Skeletal muscle tissue (tissue), 4 donors: ENCODE measurements at regions not wholly inside any gene's neighbourhood (a gene's known extent, or its start where the extent isn't known, plus 50 kb on each side); places are given as distances from the start of the nearest gene placed in this dataset. TPM values are rescaled to one million over a fixed set of nuclear protein-coding genes. Genes with fewer than 3 reads are reported as not detected.
"Not testable (repeated sequence)": the region's sequence is repeated elsewhere in the genome, so short reads cannot be mapped to it uniquely, and the experiment has no call there.

Experiments used
- H3K27ac ChIP-seq: one replicate; pipeline ENCODE4 v1.7.0; 2013; ENCODE audit warnings: mild to moderate bottlenecking, low read depth, low read length, inconsistent platforms
- H3K27me3 ChIP-seq, 3 donors: one replicate each; pipeline ENCODE4 v1.7.0; 2013; ENCODE audit warnings: low read length in 3 of 3; ENCODE audit not compliant: control insufficient read depth in 3 of 3, insufficient read depth in 3 of 3
- H3K36me3 ChIP-seq, 3 donors: one replicate each; pipeline ENCODE4 v1.7.0; 2013; ENCODE audit warnings: low read length in 3 of 3; ENCODE audit not compliant: control insufficient read depth in 3 of 3, insufficient read depth in 3 of 3
- H3K4me1 ChIP-seq, 3 donors: one replicate each; pipeline ENCODE4 v1.7.0; 2013; ENCODE audit warnings: low read length in 3 of 3, mild to moderate bottlenecking in 3 of 3; ENCODE audit not compliant: control insufficient read depth in 3 of 3, insufficient read depth in 3 of 3
- H3K4me3 ChIP-seq, 3 donors: one replicate each; pipeline ENCODE4 v1.7.0; 2013; ENCODE audit warnings: low read length in 3 of 3
- H3K9ac ChIP-seq, 3 donors: one replicate each; pipeline ENCODE4 v1.7.0; 2013; ENCODE audit warnings: low read length in 3 of 3, mild to moderate bottlenecking in 3 of 3, moderate library complexity in 2 of 3, low read depth in 1 of 3
- H3K9me3 ChIP-seq, 3 donors: one replicate each; pipeline ENCODE4 v1.7.0; 2013; ENCODE audit warnings: low read length in 3 of 3; ENCODE audit not compliant: control insufficient read depth in 3 of 3
- small RNA-seq: library from RNA; depleted of rRNA; stranded (forward); fragments of <200 nt; gene quantifications from one replicate; pipeline ENCODE3, GENCODE V24; 2014
- donor health status: Osteomylitis.

- H3K4me1 ChIP-seq = peaks cover 4 to 12% (median 6%) of the 10 kb centered on the region in 3 donors
- H3K27ac ChIP-seq = no peak overlapping the region
- no peak overlapping the region for H3K9ac ChIP-seq
- no peaks in the 10 kb centered on the region for H3K9me3 ChIP-seq
- no peak overlapping the region for H3K4me3 ChIP-seq
- H3K27me3 ChIP-seq = no peaks in the 10 kb centered on the region
- no peaks in the 10 kb centered on the region for H3K36me3 ChIP-seq
These were observed 55.7 kb upstream of the HABP2 start for GRCh38 chr10:113497198-113497597.

GRCh38 chr10:113498997-113499396 is 53.9 kb upstream of the HABP2 start:
- H3K4me1 ChIP-seq = peaks cover 0 to 7% (median 3%) of the 10 kb centered on the region in 3 donors
- no peak overlapping the region for H3K27ac ChIP-seq
- no peak overlapping the region for H3K4me3 ChIP-seq
- H3K9ac ChIP-seq = no peak overlapping the region
- H3K27me3 ChIP-seq = no peaks in the 10 kb centered on the region
- no peaks in the 10 kb centered on the region for H3K9me3 ChIP-seq
- H3K36me3 ChIP-seq = no peaks in the 10 kb centered on the region

GRCh38 chr10:113499806-113500205 is 53.0 kb upstream of the HABP2 start:
- no peaks in the 10 kb centered on the region for H3K9me3 ChIP-seq
- peaks cover 0 to 7% (median 0%) of the 10 kb centered on the region in 3 donors for H3K4me1 ChIP-seq
- H3K27ac ChIP-seq = no peak overlapping the region
- H3K9ac ChIP-seq = no peak overlapping the region
- H3K36me3 ChIP-seq = no peaks in the 10 kb centered on the region
- H3K4me3 ChIP-seq = no peak overlapping the region
- H3K27me3 ChIP-seq = no peaks in the 10 kb centered on the region

- H3K27me3 ChIP-seq, H3K27ac ChIP-seq, H3K36me3 ChIP-seq, H3K9me3 ChIP-seq, H3K9ac ChIP-seq, H3K4me3 ChIP-seq, H3K4me1 ChIP-seq: not testable (repeated sequence)
These were observed 51.8 kb upstream of the HABP2 start for GRCh38 chr10:113501031-113501430.

Small RNAs in the stretch of these regions (small RNA-seq; reads per million reads assigned to genes)
- gene RNU7-165P = not detected
